ENCODE measurements at regions not wholly inside any gene's neighbourhood (a gene's known extent, or its start where the extent isn't known, plus 50 kb on each side); places are given as distances from the start of the nearest gene placed in this dataset.
"Not testable (repeated sequence)": the region's sequence is repeated elsewhere in the genome, so short reads cannot be mapped to it uniquely, and the experiment has no call there.

GRCh38 chr5:126280343-126280742 lies 142.9 kb upstream of the GRAMD2B start:
- no peak for DNase-seq
- H3K9ac ChIP-seq (ENCODE audit: low read length), result no peak overlapping the region
- no peaks in the 10 kb centered on the region for H3K9me3 ChIP-seq (ENCODE audit: low read length)
- H3K4me2 ChIP-seq (ENCODE audit: low read depth, low read length, poor library complexity, severe bottlenecking), result no peak overlapping the region
- H4K20me1 ChIP-seq (ENCODE audit: insufficient read depth, low read depth, low read length), result no peaks in the 10 kb centered on the region
- H3K4me1 ChIP-seq (ENCODE audit: low read length), result no peaks in the 10 kb centered on the region
- no peak overlapping the region for H3K4me3 ChIP-seq (ENCODE audit: low read length)
- no peaks in the 10 kb centered on the region for H3K79me2 ChIP-seq (ENCODE audit: low read length)
- no peaks in the 10 kb centered on the region for H3K9me2 ChIP-seq (replicated peaks; ENCODE audit: insufficient read depth, low read length)
- H3K36me3 ChIP-seq (ENCODE audit: insufficient read depth, low read length), result no peaks in the 10 kb centered on the region
- no peaks in the 10 kb centered on the region for H3K27me3 ChIP-seq (ENCODE audit: low read length)
- H2AFZ ChIP-seq (ENCODE audit: low read length), result no peak overlapping the region
- no peak overlapping the region for H3K27ac ChIP-seq (ENCODE audit: low read length)

DNA sequence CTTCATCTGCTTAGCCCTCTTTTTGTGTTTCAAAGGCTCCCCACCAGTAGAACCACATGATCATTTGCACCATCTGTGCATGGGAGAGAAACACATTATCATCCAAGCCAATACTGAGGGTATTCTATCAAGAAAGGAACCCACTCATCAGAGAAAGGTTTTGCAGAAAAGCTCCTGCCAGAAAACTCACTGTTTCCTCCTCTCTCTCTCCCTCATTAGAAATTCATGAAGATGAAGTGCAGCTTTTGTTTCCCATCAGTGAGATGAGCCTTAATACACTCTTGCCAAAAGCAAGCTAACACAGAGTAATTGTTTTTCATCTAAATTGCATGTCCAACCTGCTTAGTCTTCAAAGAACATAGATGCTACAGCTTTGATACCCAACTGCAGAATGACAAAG lies 142.4 kb upstream of the GRAMD2B start:
- Histone ChIP-seq H4K20me1 (ENCODE audit: insufficient read depth, low read depth, low read length) (no peaks in the 10 kb centered on the region), H3K9me2 (replicated peaks; ENCODE audit: insufficient read depth, low read length) (no peaks in the 10 kb centered on the region), H2AFZ (ENCODE audit: low read length) (no peak overlapping the region), H3K9ac (ENCODE audit: low read length) (no peak overlapping the region), H3K4me2 (ENCODE audit: low read depth, low read length, poor library complexity, severe bottlenecking) (no peak overlapping the region), H3K4me1 (ENCODE audit: low read length) (no peaks in the 10 kb centered on the region), H3K27me3 (ENCODE audit: low read length) (no peaks in the 10 kb centered on the region), H3K9me3 (ENCODE audit: low read length) (no peaks in the 10 kb centered on the region), H3K27ac (ENCODE audit: low read length) (no peak overlapping the region), H3K79me2 (ENCODE audit: low read length) (no peaks in the 10 kb centered on the region), H3K4me3 (ENCODE audit: low read length) (no peak overlapping the region), H3K36me3 (ENCODE audit: insufficient read depth, low read length) (no peaks in the 10 kb centered on the region)
- DNase-seq, result no peak

DNA sequence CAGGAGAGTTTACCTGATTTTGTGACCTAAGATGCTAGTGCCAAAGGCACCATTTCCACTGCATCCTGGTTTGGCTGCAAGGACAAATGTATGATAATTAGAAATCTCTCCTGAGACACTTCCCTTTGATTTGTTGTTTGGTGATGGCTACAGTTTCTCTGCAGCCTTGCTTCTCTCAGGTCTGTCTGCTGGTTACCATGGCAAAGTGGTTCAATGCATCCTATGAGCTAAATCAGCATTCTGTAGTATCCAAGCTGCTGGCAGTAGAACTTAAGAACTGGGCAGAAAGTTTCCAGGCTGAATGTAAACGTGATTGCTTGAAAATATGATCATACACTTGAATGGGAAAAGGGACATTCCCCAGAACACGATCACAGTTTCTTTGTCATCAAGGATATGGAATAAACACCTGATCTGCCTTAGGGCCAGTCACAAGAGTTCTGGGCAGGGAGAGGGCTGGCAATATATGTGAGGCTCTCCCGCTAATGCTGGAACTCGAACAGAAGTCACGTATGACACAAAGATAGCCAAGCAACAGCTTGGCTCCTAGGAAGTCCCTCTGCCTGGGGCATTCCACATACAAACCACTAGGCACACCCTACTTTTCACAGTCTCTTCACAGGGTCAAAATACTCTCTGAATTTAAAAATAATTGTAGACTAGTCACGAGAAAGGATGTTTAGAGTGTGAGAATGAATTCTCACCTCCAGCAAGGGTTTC lies 138.1 kb upstream of the GRAMD2B start:
- Histone ChIP-seq H3K27me3 (ENCODE audit: low read length) (no peaks in the 10 kb centered on the region; the same call in 1 of the 2 replicates), H2AFZ (ENCODE audit: low read length) (no peak overlapping the region), H3K9me3 (ENCODE audit: low read length) (no peaks in the 10 kb centered on the region), H3K9ac (ENCODE audit: low read length) (no peak overlapping the region), H3K36me3 (ENCODE audit: insufficient read depth, low read length) (no peaks in the 10 kb centered on the region), H3K79me2 (ENCODE audit: low read length) (no peaks in the 10 kb centered on the region), H3K4me3 (ENCODE audit: low read length) (no peak overlapping the region), H3K27ac (ENCODE audit: low read length) (no peak overlapping the region), H3K4me2 (ENCODE audit: low read depth, low read length, poor library complexity, severe bottlenecking) (no peak overlapping the region), H3K4me1 (ENCODE audit: low read length) (no peaks in the 10 kb centered on the region), H3K9me2 (replicated peaks; ENCODE audit: insufficient read depth, low read length) (no peaks in the 10 kb centered on the region), H4K20me1 (ENCODE audit: insufficient read depth, low read depth, low read length) (no peaks in the 10 kb centered on the region)
- no peak for DNase-seq

DNA sequence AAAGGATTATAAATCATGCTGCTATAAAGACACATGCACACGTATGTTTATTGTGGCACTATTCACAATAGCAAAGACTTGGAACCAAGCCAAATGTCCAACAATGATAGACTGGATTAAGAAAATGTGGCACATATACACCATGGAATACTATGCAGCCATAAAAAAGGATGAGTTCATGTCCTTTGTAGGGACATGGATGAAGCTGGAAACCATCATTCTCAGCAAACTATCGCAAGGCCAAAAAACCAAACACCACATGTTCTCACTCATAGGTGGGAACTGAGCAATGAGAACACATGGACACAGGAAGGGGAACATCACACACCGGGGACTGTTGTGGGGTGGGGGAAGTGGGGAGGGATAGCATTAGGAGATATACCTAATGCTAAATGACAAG lies 127.1 kb upstream of the GRAMD2B start:
- H3K9me3 ChIP-seq (ENCODE audit: low read length), result not testable (repeated sequence)

GRCh38 chr5:126300293-126300692 lies 122.9 kb upstream of the GRAMD2B start:
- DNase-seq, result no peak
- Histone ChIP-seq H4K20me1 (ENCODE audit: insufficient read depth, low read depth, low read length) (no peaks in the 10 kb centered on the region), H3K4me3 (ENCODE audit: low read length) (no peak overlapping the region), H3K4me2 (ENCODE audit: low read depth, low read length, poor library complexity, severe bottlenecking) (no peak overlapping the region), H2AFZ (ENCODE audit: low read length) (no peak overlapping the region), H3K9me2 (replicated peaks; ENCODE audit: insufficient read depth, low read length) (no peaks in the 10 kb centered on the region), H3K79me2 (ENCODE audit: low read length) (no peaks in the 10 kb centered on the region), H3K27me3 (ENCODE audit: low read length) (no peaks in the 10 kb centered on the region), H3K9me3 (ENCODE audit: low read length) (no peaks in the 10 kb centered on the region), H3K27ac (ENCODE audit: low read length) (no peak overlapping the region), H3K4me1 (ENCODE audit: low read length) (no peaks in the 10 kb centered on the region), H3K9ac (ENCODE audit: low read length) (no peak overlapping the region), H3K36me3 (ENCODE audit: insufficient read depth, low read length) (no peaks in the 10 kb centered on the region)

More for the DNA sequence above, 127.1 kb upstream of the GRAMD2B start:
- H4K20me1 ChIP-seq (ENCODE audit: insufficient read depth, low read depth, low read length); DNase-seq; H3K4me2 ChIP-seq (ENCODE audit: low read depth, low read length, poor library complexity, severe bottlenecking); H3K79me2 ChIP-seq (ENCODE audit: low read length); H3K27ac ChIP-seq (ENCODE audit: low read length); H3K27me3 ChIP-seq (ENCODE audit: low read length); H3K9me2 ChIP-seq (replicated peaks; ENCODE audit: insufficient read depth, low read length); H3K9ac ChIP-seq (ENCODE audit: low read length); H2AFZ ChIP-seq (ENCODE audit: low read length); H3K4me3 ChIP-seq (ENCODE audit: low read length); H3K4me1 ChIP-seq (ENCODE audit: low read length); H3K36me3 ChIP-seq (ENCODE audit: insufficient read depth, low read length): not testable (repeated sequence)

- no peak overlapping the region for H3K4me2 ChIP-seq (ENCODE audit: low read depth, low read length, poor library complexity, severe bottlenecking)
- no peak overlapping the region for H3K9ac ChIP-seq (ENCODE audit: low read length)
- no peaks in the 10 kb centered on the region for H3K4me1 ChIP-seq (ENCODE audit: low read length)
- no peak overlapping the region for H3K27ac ChIP-seq (ENCODE audit: low read length)
- no peak overlapping the region for H2AFZ ChIP-seq (ENCODE audit: low read length)
- no peak overlapping the region for H3K4me3 ChIP-seq (ENCODE audit: low read length)
- no peaks in the 10 kb centered on the region for H3K27me3 ChIP-seq (ENCODE audit: low read length)
- no peaks in the 10 kb centered on the region for H3K79me2 ChIP-seq (ENCODE audit: low read length)
- H3K9me3 ChIP-seq (ENCODE audit: low read length), result no peaks in the 10 kb centered on the region
- no peak for DNase-seq
- H3K36me3 ChIP-seq (ENCODE audit: insufficient read depth, low read length), result no peaks in the 10 kb centered on the region
- H4K20me1 ChIP-seq (ENCODE audit: insufficient read depth, low read depth, low read length), result no peaks in the 10 kb centered on the region
- no peaks in the 10 kb centered on the region for H3K9me2 ChIP-seq (replicated peaks; ENCODE audit: insufficient read depth, low read length)
Observed at GRCh38 chr5:126301056-126301455, 122.2 kb upstream of the GRAMD2B start.

- Histone ChIP-seq H3K79me2 (ENCODE audit: low read length) (no peaks in the 10 kb centered on the region), H3K4me3 (ENCODE audit: low read length) (no peak overlapping the region), H3K4me2 (ENCODE audit: low read depth, low read length, poor library complexity, severe bottlenecking) (no peak overlapping the region), H3K9me3 (ENCODE audit: low read length) (no peaks in the 10 kb centered on the region), H4K20me1 (ENCODE audit: insufficient read depth, low read depth, low read length) (no peaks in the 10 kb centered on the region), H3K27ac (ENCODE audit: low read length) (no peak overlapping the region), H3K9me2 (replicated peaks; ENCODE audit: insufficient read depth, low read length) (no peaks in the 10 kb centered on the region; the same call in 1 of the 2 replicates), H3K4me1 (ENCODE audit: low read length) (no peaks in the 10 kb centered on the region), H2AFZ (ENCODE audit: low read length) (no peak overlapping the region), H3K9ac (ENCODE audit: low read length) (no peak overlapping the region), H3K36me3 (ENCODE audit: insufficient read depth, low read length) (no peaks in the 10 kb centered on the region), H3K27me3 (ENCODE audit: low read length) (no peaks in the 10 kb centered on the region)
- no peak for DNase-seq
Observed at GRCh38 chr5:126309860-126310259, 113.3 kb upstream of the GRAMD2B start.

DNA sequence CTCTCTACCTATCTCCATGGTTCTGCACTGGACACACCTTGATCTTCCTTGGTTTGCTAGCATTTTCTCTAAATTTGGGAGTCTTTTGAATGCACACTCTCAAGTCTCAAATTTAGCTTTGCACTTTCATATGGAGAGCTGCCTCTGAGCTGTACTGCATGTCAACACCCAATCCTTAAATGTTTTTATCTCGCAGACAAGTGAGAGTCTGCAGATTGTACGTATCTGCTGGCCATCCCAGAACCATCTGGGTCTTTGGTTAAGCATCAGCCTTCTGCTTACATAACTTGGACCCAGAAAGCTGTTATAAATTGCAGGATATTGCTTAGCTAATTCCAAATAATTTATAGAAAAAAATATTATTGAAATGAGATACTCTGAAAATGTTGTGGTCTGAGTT lies 111.4 kb upstream of the GRAMD2B start:
- H3K4me3 ChIP-seq (ENCODE audit: low read length), result no peak overlapping the region
- no peak overlapping the region for H3K4me2 ChIP-seq (ENCODE audit: low read depth, low read length, poor library complexity, severe bottlenecking)
- no peaks in the 10 kb centered on the region for H3K27me3 ChIP-seq (ENCODE audit: low read length)
- no peak overlapping the region for H3K27ac ChIP-seq (ENCODE audit: low read length)
- H3K9me3 ChIP-seq (ENCODE audit: low read length), result no peaks in the 10 kb centered on the region
- no peaks in the 10 kb centered on the region for H3K4me1 ChIP-seq (ENCODE audit: low read length)
- no peaks in the 10 kb centered on the region for H3K36me3 ChIP-seq (ENCODE audit: insufficient read depth, low read length)
- DNase-seq, result no peak
- no peaks in the 10 kb centered on the region for H3K79me2 ChIP-seq (ENCODE audit: low read length)
- H3K9ac ChIP-seq (ENCODE audit: low read length), result no peak overlapping the region
- H2AFZ ChIP-seq (ENCODE audit: low read length), result no peak overlapping the region
- no peaks in the 10 kb centered on the region for H4K20me1 ChIP-seq (ENCODE audit: insufficient read depth, low read depth, low read length)
- no peaks in the 10 kb centered on the region; the same call in 1 of the 2 replicates for H3K9me2 ChIP-seq (replicated peaks; ENCODE audit: insufficient read depth, low read length)

Data from Karpas-422 (cell line).